ENCODE measurements at regions not wholly inside any gene's neighbourhood (a gene's known extent, or its start where the extent isn't known, plus 50 kb on each side); places are given as distances from the start of the nearest gene placed in this dataset.
"Not testable (repeated sequence)": the region's sequence is repeated elsewhere in the genome, so short reads cannot be mapped to it uniquely, and the experiment has no call there.

DNA sequence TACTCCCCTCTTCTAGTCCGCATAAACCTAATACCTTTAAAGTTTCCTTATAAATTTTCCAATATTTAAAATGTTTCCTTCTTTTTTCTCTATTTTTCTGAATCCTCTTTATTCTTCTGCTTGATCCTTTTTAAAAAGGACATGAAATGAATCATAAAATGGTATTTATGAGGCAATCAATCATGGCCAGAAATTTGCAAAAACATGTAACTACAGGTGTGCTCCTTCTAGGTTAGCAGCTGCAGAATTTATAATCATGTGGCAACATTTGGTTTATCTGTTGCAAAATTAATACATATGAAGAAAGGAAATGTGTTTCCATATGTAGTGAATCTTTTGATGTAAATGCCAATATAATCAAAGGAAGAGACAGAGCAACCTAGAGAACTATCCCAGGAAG is 1008.5 kb downstream of the ANKRD7 start:
- intact Hi-C loops (cut with micrococcal nuclease) = no loop called here
- POLR2A ChIA-PET = no interaction called here
- H3K36me3 Mint-ChIP-seq (ENCODE audit: low read depth) = no peaks in the 10 kb centered on the region

DNA sequence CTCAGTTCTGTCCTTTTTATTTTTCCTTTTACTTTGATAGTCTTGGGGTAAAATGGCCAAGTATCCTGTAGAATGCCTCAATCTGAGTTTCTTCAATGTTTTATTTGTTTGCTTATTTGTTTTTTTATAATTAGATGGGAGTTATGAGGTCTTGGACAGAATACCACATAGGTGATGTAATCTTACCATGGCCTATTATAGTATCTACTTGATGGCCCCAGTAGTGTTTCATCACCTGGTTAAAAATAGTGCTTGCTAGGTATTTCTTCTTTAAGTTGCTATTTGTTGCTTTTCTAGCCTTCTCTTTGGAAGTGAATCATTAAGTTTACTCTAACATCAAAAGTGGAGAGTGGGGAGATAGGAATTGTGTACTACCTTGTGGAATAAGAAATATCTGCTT is 1020.0 kb upstream of the KCND2 start:
- no peaks in the 10 kb centered on the region for H3K9me3 Mint-ChIP-seq
- ATAC-seq (ENCODE audit: low read depth) (no peak), DNase-seq (no peak)
- ChIA-PET CTCF (no interaction called here), POLR2A (no interaction called here)
- H3K27ac Mint-ChIP-seq = no peak overlapping the region
- no peaks in the 10 kb centered on the region for H3K4me1 Mint-ChIP-seq
- no peak overlapping the region for H3K4me3 Mint-ChIP-seq
- H3K27me3 Mint-ChIP-seq = no peaks in the 10 kb centered on the region
- TF ChIP-seq, protein P1, sequence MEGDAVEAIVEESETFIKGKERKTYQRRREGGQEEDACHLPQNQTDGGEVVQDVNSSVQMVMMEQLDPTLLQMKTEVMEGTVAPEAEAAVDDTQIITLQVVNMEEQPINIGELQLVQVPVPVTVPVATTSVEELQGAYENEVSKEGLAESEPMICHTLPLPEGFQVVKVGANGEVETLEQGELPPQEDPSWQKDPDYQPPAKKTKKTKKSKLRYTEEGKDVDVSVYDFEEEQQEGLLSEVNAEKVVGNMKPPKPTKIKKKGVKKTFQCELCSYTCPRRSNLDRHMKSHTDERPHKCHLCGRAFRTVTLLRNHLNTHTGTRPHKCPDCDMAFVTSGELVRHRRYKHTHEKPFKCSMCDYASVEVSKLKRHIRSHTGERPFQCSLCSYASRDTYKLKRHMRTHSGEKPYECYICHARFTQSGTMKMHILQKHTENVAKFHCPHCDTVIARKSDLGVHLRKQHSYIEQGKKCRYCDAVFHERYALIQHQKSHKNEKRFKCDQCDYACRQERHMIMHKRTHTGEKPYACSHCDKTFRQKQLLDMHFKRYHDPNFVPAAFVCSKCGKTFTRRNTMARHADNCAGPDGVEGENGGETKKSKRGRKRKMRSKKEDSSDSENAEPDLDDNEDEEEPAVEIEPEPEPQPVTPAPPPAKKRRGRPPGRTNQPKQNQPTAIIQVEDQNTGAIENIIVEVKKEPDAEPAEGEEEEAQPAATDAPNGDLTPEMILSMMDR (IDR thresholded peaks at IDR 0.05) = no peak
- intact Hi-C loops (cut with micrococcal nuclease) = no loop called here
- H3K36me3 Mint-ChIP-seq (ENCODE audit: low read depth) = no peaks in the 10 kb centered on the region

More for the DNA sequence above, 1008.5 kb downstream of the ANKRD7 start:
- Mint-ChIP-seq H3K4me1 (no peaks in the 10 kb centered on the region), H3K27ac (no peak overlapping the region), H3K4me3 (no peak overlapping the region), H3K27me3 (no peaks in the 10 kb centered on the region), H3K9me3 (no peaks in the 10 kb centered on the region)
- DNase-seq = no peak
- TF ChIP-seq, protein P1 (IDR thresholded peaks at IDR 0.05) = no peak
- CTCF ChIA-PET = no interaction called here
- ATAC-seq (ENCODE audit: low read depth) = no peak

DNA sequence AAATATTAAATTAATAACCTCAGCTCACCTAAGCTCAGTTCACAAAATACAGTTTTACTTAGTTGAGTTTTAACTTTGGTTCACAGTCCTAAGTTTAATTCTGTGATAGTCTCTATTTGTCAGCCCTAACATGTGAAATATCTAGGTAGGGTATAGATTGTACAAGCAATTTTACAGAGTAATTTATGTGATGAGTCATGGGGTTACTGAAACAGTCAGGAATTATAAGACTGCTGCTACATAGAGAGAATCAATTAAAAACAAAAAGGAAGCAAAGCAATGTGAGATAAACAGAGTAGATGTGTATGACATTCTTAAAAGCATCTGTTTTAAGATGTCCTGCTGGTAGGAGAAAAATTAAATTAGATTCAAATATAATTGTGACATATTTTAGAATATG is 1018.2 kb upstream of the KCND2 start:
- Mint-ChIP-seq H3K27ac (no peak overlapping the region), H3K4me3 (no peak overlapping the region), H3K27me3 (no peaks in the 10 kb centered on the region), H3K4me1 (no peaks in the 10 kb centered on the region), H3K36me3 (ENCODE audit: low read depth) (no peaks in the 10 kb centered on the region), H3K9me3 (no peaks in the 10 kb centered on the region)
- no peak for DNase-seq
- TF ChIP-seq, protein P1 (IDR thresholded peaks at IDR 0.05) = no peak
- ChIA-PET POLR2A (no interaction called here), CTCF (no interaction called here)
- ATAC-seq (ENCODE audit: low read depth) = no peak
- intact Hi-C loops (cut with micrococcal nuclease) = no loop called here

DNA sequence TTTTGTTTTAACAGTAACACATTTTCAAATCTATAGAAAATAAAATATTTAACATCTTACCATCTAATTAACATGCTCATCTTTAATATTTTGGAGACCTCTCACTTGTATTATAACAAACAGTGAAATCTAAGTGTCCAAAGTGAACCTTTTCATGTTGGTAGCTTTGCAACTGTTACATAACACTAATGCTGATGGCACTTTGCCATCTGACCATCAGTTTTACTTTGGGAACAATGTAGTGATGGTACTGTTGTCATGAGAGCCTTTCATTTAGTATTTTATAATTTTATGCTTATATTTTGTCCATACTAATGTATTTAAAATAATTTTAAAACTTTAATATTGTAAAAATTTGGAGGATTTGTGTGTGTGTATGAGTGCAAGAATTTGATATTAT is 1017.0 kb upstream of the KCND2 start:
- ChIA-PET POLR2A (no interaction called here), CTCF (no interaction called here)
- Mint-ChIP-seq H3K4me1 (no peaks in the 10 kb centered on the region), H3K36me3 (ENCODE audit: low read depth) (no peaks in the 10 kb centered on the region), H3K27ac (no peak overlapping the region), H3K4me3 (no peak overlapping the region), H3K9me3 (no peaks in the 10 kb centered on the region), H3K27me3 (no peaks in the 10 kb centered on the region)
- intact Hi-C loops (cut with micrococcal nuclease) = no loop called here
- TF ChIP-seq, protein P1 (IDR thresholded peaks at IDR 0.05) = no peak
- ATAC-seq (ENCODE audit: low read depth) (no peak), DNase-seq (no peak)

DNA sequence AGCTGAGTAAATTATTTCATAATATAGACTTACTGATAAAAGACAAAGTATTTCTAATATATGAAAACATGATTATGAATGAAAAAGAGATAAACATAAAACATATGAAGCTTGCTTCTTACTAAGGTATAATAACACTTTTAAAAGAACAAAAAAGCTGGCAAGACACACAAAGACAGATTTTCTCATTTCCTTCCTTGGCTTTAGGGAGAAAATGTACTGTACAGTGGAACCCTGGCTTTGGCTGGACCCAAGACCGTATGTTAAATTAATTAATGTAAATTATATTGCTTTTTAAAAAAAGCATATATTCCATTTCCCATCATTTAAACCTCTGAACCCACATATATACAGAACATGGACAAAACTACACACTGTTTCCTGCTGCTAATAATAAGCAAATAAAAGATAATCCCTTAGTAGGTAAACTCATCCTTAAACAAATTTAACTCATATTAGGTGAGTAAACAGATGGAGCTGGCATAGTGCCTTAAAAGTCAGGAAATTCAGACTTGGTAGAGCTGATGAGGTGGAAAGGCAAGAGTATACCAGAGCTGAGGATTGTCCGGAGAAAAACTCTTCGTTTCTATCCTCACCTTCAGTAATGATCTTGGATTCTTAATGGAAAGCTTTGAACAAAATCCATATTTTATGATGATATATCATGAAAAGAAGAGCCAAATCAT is 1016.4 kb upstream of the KCND2 start:
- POLR2A ChIA-PET = no interaction called here

DNA sequence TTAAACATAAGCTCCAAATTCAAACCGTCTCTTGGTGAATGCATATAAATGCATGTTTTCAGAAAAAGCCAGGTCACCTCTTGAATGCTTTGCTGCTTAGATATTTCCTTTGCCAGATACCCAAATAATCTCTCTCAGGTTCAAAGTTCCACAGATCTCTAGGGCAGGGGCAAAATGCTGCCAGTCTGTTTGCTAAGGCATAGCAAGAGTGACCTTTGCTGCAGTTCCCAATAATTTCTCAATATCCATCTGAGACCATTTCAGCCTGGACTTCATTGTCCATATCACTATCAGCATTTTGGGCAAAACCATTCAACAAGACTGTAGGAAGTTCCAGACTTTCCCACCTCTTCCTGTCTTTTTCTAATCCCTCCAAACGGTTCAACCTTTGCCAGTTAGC is 1006.2 kb upstream of the KCND2 start:
- H3K4me1 Mint-ChIP-seq; CTCF ChIA-PET; H3K9me3 Mint-ChIP-seq; H3K36me3 Mint-ChIP-seq (ENCODE audit: low read depth); H3K27me3 Mint-ChIP-seq; POLR2A ChIA-PET; intact Hi-C loops (cut with micrococcal nuclease); ATAC-seq (ENCODE audit: low read depth); H3K4me3 Mint-ChIP-seq; H3K27ac Mint-ChIP-seq; DNase-seq: not testable (repeated sequence)

More for the DNA sequence above, 1016.4 kb upstream of the KCND2 start:
- TF ChIP-seq, protein P1 (IDR thresholded peaks at IDR 0.05) = no peak
- H3K27me3 Mint-ChIP-seq = no peaks in the 10 kb centered on the region
- H3K9me3 Mint-ChIP-seq = no peaks in the 10 kb centered on the region
- intact Hi-C loops (cut with micrococcal nuclease) = no loop called here
- H3K36me3 Mint-ChIP-seq (ENCODE audit: low read depth) = no peaks in the 10 kb centered on the region
- no peak overlapping the region for H3K4me3 Mint-ChIP-seq
- no peaks in the 10 kb centered on the region for H3K4me1 Mint-ChIP-seq
- CTCF ChIA-PET = no interaction called here
- DNase-seq (no peak), ATAC-seq (ENCODE audit: low read depth) (no peak)
- no peak overlapping the region for H3K27ac Mint-ChIP-seq
